HCT116 (cell line): ENCODE measurements at regions not wholly inside any gene's neighbourhood (a gene's known extent, or its start where the extent isn't known, plus 50 kb on each side); places are given as distances from the start of the nearest gene placed in this dataset.
A peak's percentile ranks its signal among the peaks of the same experiment; 100 is the strongest.

Experiments
- ATAC-seq: fragments of 200-7000 bp; cut with Tn5 transposase; 2 replicates; pipeline ENCODE4 v1.9.1; 2020; ENCODE audit warnings: mild to moderate bottlenecking, moderate library complexity
- BruUV-seq: library from RNA; stranded (reverse); fragments of 400-500 nt; replicated peaks from 2 replicates; lab custom pipeline; 2021; lab: Mats Ljungman, UMichigan
- CTCF ChIA-PET: fragments of 300-600 bp; sonication (Branson Sonifier 250); formaldehyde crosslinking; loops from one replicate; lab custom pipeline; 2021; ENCODE audit warnings: antibody characterized with exemption; lab: Charles Lee
- POLR2A ChIA-PET: fragments of 300-600, 350-600 bp; sonication (Branson Sonifier 250); formaldehyde crosslinking; loops from one replicate; lab custom pipeline; 2021; ENCODE audit warnings: antibody characterized with exemption; lab: Charles Lee
- RAD21 ChIA-PET, 2 experiments: fragments of 300-600 bp; sonication (Branson Sonifier 250); formaldehyde crosslinking; loops; one replicate each; lab custom pipeline; 2023; ENCODE audit warnings: low total read pairs in 2 of 2; ENCODE audit not compliant: uncharacterized antibody in 2 of 2, unreplicated experiment in 2 of 2, low non-redundant PET in 1 of 2; lab: Charles Lee
- DNase-seq: peaks from one replicate; pipeline ENCODE4 v3.0.0-alpha.2; 2010; ENCODE audit warnings: low read depth, low spot score
- H2AFZ ChIP-seq: fragments of 200-600 bp; shearing (Covaris generic), sonication (generic); 2 replicates; pipeline ENCODE4 v1.6.1; 2017; ENCODE audit warnings: low read depth, mixed run types, mixed read lengths, antibody characterized with exemption, low read length; ENCODE audit not compliant: poor library complexity, severe bottlenecking
- H3K27ac ChIP-seq: 2 replicates; pipeline ENCODE4 v1.5.1; 2012; ENCODE audit warnings: low read depth, low read length
- H3K27me3 ChIP-seq: fragments of 200-600 bp; sonication (generic); 2 replicates; pipeline ENCODE4 v1.6.1; 2016; ENCODE audit warnings: mixed run types, low read length, mixed read lengths; ENCODE audit not compliant: insufficient read depth
- H3K36me3 ChIP-seq, 2 experiments: fragments of 200-500 bp in 1 of 2; fragments of 200-600 bp in 1 of 2; sonication (Bioruptor generic) in 1 of 2; sonication (generic) in 1 of 2; 2 replicates each; pipeline versions ENCODE4 v1.5.1 to v1.6.1; 2014 to 2016; ENCODE audit warnings: low read length in 2 of 2, inconsistent platforms in 1 of 2, mixed read lengths in 1 of 2, mixed run types in 1 of 2; ENCODE audit not compliant: insufficient read depth in 2 of 2, control insufficient read depth in 1 of 2
- H3K4me1 ChIP-seq, 2 experiments: fragments of 200-600 bp in 1 of 2; sonication (generic) in 1 of 2; 2 replicates each; pipeline versions ENCODE4 v1.5.1 to v1.6.1; 2012 to 2017; ENCODE audit warnings: low read length in 2 of 2, inconsistent platforms in 1 of 2, mild to moderate bottlenecking in 1 of 2, mixed read lengths in 1 of 2, mixed run types in 1 of 2, moderate library complexity in 1 of 2; ENCODE audit not compliant: insufficient read depth in 2 of 2, control insufficient read depth in 1 of 2
- H3K4me2 ChIP-seq: fragments of 200-600 bp; sonication (generic); 2 replicates; pipeline ENCODE4 v1.6.1; 2017; ENCODE audit warnings: mixed run types, low read length, mixed read lengths
- H3K4me3 ChIP-seq, 2 experiments: fragments of 200-600 bp in 1 of 2; sonication (generic) in 1 of 2; replicated peaks in 1 of 2; 2 replicates each; pipeline ENCODE4 v1.5.1; 2011 to 2016; ENCODE audit warnings: low read length in 2 of 2, control low read depth in 1 of 2, low read depth in 1 of 2, mild to moderate bottlenecking in 1 of 2, mixed read lengths in 1 of 2, mixed run types in 1 of 2
- H3K79me2 ChIP-seq: fragments of 200-600 bp; sonication (generic); 2 replicates; pipeline ENCODE4 v1.6.1; 2017; ENCODE audit warnings: mild to moderate bottlenecking, mixed run types, low read length, moderate library complexity, mixed read lengths; ENCODE audit not compliant: insufficient read depth
- H3K9ac ChIP-seq: fragments of 200-600 bp; sonication (generic); 2 replicates; pipeline ENCODE4 v1.6.1; 2016; ENCODE audit warnings: low read length, mixed read lengths
- H3K9me2 ChIP-seq: fragments of 200-600 bp; sonication (generic), shearing (Covaris generic); 2 replicates; pipeline ENCODE4 v1.6.1; 2017; ENCODE audit warnings: mixed run types, mild to moderate bottlenecking, moderate library complexity; ENCODE audit not compliant: insufficient read depth
- H3K9me3 ChIP-seq, 2 experiments: fragments of 200-500 bp in 1 of 2; fragments of 200-600 bp in 1 of 2; sonication (Bioruptor generic) in 1 of 2; sonication (generic) in 1 of 2; 2 replicates each; pipeline ENCODE4 v1.6.1; 2014 to 2017; ENCODE audit warnings: low read length in 2 of 2, mixed read lengths in 2 of 2, inconsistent platforms in 1 of 2, low read depth in 1 of 2, mild to moderate bottlenecking in 1 of 2, mixed run types in 1 of 2, moderate library complexity in 1 of 2; ENCODE audit not compliant: control insufficient read depth in 1 of 2, insufficient read depth in 1 of 2
- H4K20me1 ChIP-seq: fragments of 200-600 bp; sonication (generic), shearing (Covaris generic); 2 replicates; pipeline ENCODE4 v1.6.1; 2017; ENCODE audit warnings: mixed run types, mild to moderate bottlenecking, moderate library complexity; ENCODE audit not compliant: insufficient read depth
- CEBPB ChIP-seq: IDR thresholded peaks from 2 replicates; pipeline ENCODE4 v1.6.1; 2012; ENCODE audit warnings: low read depth
- EGR1 ChIP-seq: IDR thresholded peaks from 2 replicates; pipeline ENCODE4 v1.6.1; 2012; ENCODE audit warnings: low read depth
- ELF1 ChIP-seq: IDR thresholded peaks from 2 replicates; pipeline ENCODE4 v1.6.1; 2012; ENCODE audit warnings: low read depth, borderline replicate concordance
- EZH2phosphoT487 ChIP-seq: fragments of 200-600 bp; IDR thresholded peaks from 2 replicates; pipeline ENCODE4 v1.6.1; 2018; ENCODE audit warnings: antibody characterized with exemption, borderline replicate concordance
- FOSL1 ChIP-seq: IDR thresholded peaks from 2 replicates; pipeline ENCODE4 v1.6.1; 2012; ENCODE audit warnings: low read depth
- JUND ChIP-seq: IDR thresholded peaks from 2 replicates; pipeline ENCODE4 v1.6.1; 2012
- POLR2A ChIP-seq: IDR thresholded peaks from 2 replicates; pipeline ENCODE4 v1.7.0; 2011; ENCODE audit warnings: borderline replicate concordance; ENCODE audit not compliant: insufficient read depth, insufficient read length; ENCODE audit errors: extremely low read depth
- POLR2AphosphoS5 ChIP-seq: IDR thresholded peaks from 2 replicates; pipeline ENCODE4 v1.6.1; 2011; ENCODE audit warnings: mild to moderate bottlenecking, low read depth, low read length, moderate library complexity
- RAD21 ChIP-seq: IDR thresholded peaks from 2 replicates; pipeline ENCODE4 v1.6.1; 2012; ENCODE audit warnings: low read depth, mild to moderate bottlenecking
- SIN3A ChIP-seq: IDR thresholded peaks from 2 replicates; pipeline ENCODE4 v1.6.1; 2012; ENCODE audit warnings: low read depth
- SP1 ChIP-seq: IDR thresholded peaks from 2 replicates; pipeline ENCODE4 v1.6.1; 2012; ENCODE audit warnings: low read depth
- SRF ChIP-seq: IDR thresholded peaks from 2 replicates; pipeline ENCODE4 v1.6.1; 2012; ENCODE audit warnings: low read depth
- TCF7L2 ChIP-seq: IDR thresholded peaks from 2 replicates; pipeline ENCODE4 v1.7.0; 2011; ENCODE audit warnings: borderline replicate concordance, inconsistent platforms; ENCODE audit not compliant: insufficient read depth, insufficient read length; ENCODE audit errors: extremely low read depth
- ZFX ChIP-seq: fragments of 450-650 bp; IDR thresholded peaks from 2 replicates; pipeline ENCODE4 v1.6.1; 2017
- ZNF274 ChIP-seq: fragments of 200-500 bp; sonication (Bioruptor generic); IDR thresholded peaks from 2 replicates; pipeline ENCODE4 v1.6.1; 2014; ENCODE audit warnings: mild to moderate bottlenecking, low read depth, low read length, inconsistent platforms
- intact Hi-C: fragments of 100-400 bp; cut with micrococcal nuclease; formaldehyde crosslinking; loops from 2 replicates; pipeline ENCODE4 v1.10.0; 2022
- TF ChIP-seq, protein P1 (sequence below): IDR thresholded peaks from 2 replicates; pipeline ENCODE4 v1.6.1; 2011; ENCODE audit warnings: mild to moderate bottlenecking, low read length, moderate library complexity; ENCODE audit not compliant: insufficient replicate concordance; ENCODE audit errors: extremely low read depth
- TF ChIP-seq, protein P2 (sequence below): IDR thresholded peaks from 2 replicates; pipeline ENCODE4 v1.6.1; 2012
- TF ChIP-seq, protein P3 (sequence below): IDR thresholded peaks from 2 replicates; pipeline ENCODE4 v1.6.1; 2012; ENCODE audit warnings: low read depth
- TF ChIP-seq, protein P4 (sequence below), 3 experiments: fragments of 200-600 bp in 1 of 3; sonication (generic) in 1 of 3; IDR thresholded peaks in 2 of 3; conservative IDR thresholded peaks in 1 of 3; 2 replicates each; pipeline ENCODE4 v1.5.1; 2012 to 2017; ENCODE audit warnings: low read depth in 2 of 3, low read length in 2 of 3, antibody characterized with exemption in 1 of 3, borderline replicate concordance in 1 of 3, control low read depth in 1 of 3, mild to moderate bottlenecking in 1 of 3, mixed read lengths in 1 of 3, mixed run types in 1 of 3, moderate library complexity in 1 of 3; ENCODE audit not compliant: insufficient read depth in 1 of 3

DNA sequence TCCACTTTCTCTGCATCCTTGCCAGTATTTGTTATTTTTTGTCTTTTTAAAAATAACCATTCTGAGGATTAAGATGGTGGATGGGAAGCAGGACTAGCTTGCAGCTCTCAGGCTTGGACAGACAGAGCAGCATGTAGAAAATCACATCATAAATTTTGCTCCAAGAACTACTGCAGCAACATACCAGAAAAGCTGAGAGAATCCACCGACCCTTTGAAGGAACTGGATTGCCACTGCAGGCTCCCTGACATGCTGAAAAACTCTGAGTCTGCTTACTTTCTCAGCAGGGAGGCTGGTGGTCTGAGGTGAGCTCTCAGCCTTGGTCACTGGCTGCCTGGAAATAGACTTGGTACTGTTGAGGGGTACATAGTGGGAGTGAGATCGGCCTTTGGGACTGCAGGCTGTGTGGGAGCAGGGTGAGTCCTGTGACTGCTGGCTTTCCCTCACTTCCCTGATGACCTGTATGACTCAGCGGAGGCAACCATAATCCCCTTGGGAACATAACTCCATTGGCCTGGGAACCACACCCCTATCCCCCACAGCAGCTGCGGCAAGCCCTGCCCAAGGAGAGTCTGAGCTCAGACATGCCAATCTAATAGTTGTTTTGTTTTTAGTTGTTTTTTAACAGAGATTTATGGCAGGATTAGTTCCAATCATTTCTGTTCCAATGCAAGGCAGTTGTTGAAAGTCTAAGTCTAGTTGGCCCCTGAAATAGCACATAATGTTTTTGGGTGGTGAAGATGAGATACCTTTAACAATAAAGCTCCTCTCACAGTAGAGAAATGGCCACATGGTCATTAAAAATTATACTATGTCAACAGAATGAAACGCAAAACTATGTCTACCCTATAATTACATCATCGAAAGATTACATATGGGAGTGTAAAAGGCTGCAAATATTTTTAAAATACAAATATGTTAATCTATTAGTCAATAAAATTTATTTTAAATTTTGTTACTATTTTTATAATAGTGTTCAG lies 414.2 kb upstream of the CHAC2 start:
- peak; percentile 74 for DNase-seq
- Histone ChIP-seq H3K9ac (peak overlapping the region; percentile 42), H3K4me2 (peak overlapping the region; percentile 69), H3K4me3 (peak overlapping the region; percentile 21 to 39), H3K9me2 (no peaks in the 10 kb centered on the region), H3K4me1 (peaks cover 4 to 14% of the 10 kb centered on the region in 2 experiments; a peak in 3 of 4 replicates), H4K20me1 (no peaks in the 10 kb centered on the region), H3K79me2 (no peaks in the 10 kb centered on the region), H3K27me3 (no peaks in the 10 kb centered on the region), H3K27ac (peak overlapping the region; percentile 24; the same call in 1 of the 2 replicates), H3K36me3 (no peaks in the 10 kb centered on the region), H3K9me3 (no peaks in the 10 kb centered on the region), H2AFZ (peak overlapping the region; percentile 81)
- ChIA-PET POLR2A (no interaction called here), RAD21 (no interaction called here), CTCF (no interaction called here)
- peak; percentile 91 for ATAC-seq
- no TSS peak for BruUV-seq
- intact Hi-C loops: no loop called here
- TF ChIP-seq SRF: 0 out of 2 replicates have a peak, but pooled peaks have one; percentile 7
- TF ChIP-seq EGR1: no peak
- no peak for TF ChIP-seq SIN3A
- TF ChIP-seq ZFX: no peak
- no peak for TF ChIP-seq CEBPB
- TF ChIP-seq RAD21: peak; percentile 4; the same call in 1 of the 2 replicates
- TF ChIP-seq EZH2phosphoT487: no peak
- peak; percentile 63 for TF ChIP-seq SP1
- no peak for TF ChIP-seq ELF1
- no peak for TF ChIP-seq TCF7L2
- TF ChIP-seq, protein P1, sequence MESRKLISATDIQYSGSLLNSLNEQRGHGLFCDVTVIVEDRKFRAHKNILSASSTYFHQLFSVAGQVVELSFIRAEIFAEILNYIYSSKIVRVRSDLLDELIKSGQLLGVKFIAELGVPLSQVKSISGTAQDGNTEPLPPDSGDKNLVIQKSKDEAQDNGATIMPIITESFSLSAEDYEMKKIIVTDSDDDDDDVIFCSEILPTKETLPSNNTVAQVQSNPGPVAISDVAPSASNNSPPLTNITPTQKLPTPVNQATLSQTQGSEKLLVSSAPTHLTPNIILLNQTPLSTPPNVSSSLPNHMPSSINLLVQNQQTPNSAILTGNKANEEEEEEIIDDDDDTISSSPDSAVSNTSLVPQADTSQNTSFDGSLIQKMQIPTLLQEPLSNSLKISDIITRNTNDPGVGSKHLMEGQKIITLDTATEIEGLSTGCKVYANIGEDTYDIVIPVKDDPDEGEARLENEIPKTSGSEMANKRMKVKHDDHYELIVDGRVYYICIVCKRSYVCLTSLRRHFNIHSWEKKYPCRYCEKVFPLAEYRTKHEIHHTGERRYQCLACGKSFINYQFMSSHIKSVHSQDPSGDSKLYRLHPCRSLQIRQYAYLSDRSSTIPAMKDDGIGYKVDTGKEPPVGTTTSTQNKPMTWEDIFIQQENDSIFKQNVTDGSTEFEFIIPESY: no peak
- no peak for TF ChIP-seq ZNF274
- peak; percentile 70 for TF ChIP-seq JUND
- peak; percentile 72 for TF ChIP-seq FOSL1
- TF ChIP-seq, protein P2, sequence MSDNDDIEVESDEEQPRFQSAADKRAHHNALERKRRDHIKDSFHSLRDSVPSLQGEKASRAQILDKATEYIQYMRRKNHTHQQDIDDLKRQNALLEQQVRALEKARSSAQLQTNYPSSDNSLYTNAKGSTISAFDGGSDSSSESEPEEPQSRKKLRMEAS: 0 out of 2 replicates have a peak, but pooled peaks have one; percentile 18
- TF ChIP-seq, protein P3, sequence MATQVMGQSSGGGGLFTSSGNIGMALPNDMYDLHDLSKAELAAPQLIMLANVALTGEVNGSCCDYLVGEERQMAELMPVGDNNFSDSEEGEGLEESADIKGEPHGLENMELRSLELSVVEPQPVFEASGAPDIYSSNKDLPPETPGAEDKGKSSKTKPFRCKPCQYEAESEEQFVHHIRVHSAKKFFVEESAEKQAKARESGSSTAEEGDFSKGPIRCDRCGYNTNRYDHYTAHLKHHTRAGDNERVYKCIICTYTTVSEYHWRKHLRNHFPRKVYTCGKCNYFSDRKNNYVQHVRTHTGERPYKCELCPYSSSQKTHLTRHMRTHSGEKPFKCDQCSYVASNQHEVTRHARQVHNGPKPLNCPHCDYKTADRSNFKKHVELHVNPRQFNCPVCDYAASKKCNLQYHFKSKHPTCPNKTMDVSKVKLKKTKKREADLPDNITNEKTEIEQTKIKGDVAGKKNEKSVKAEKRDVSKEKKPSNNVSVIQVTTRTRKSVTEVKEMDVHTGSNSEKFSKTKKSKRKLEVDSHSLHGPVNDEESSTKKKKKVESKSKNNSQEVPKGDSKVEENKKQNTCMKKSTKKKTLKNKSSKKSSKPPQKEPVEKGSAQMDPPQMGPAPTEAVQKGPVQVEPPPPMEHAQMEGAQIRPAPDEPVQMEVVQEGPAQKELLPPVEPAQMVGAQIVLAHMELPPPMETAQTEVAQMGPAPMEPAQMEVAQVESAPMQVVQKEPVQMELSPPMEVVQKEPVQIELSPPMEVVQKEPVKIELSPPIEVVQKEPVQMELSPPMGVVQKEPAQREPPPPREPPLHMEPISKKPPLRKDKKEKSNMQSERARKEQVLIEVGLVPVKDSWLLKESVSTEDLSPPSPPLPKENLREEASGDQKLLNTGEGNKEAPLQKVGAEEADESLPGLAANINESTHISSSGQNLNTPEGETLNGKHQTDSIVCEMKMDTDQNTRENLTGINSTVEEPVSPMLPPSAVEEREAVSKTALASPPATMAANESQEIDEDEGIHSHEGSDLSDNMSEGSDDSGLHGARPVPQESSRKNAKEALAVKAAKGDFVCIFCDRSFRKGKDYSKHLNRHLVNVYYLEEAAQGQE: no peak
- peak; percentile 67 for TF ChIP-seq POLR2AphosphoS5
- TF ChIP-seq, protein P4, sequence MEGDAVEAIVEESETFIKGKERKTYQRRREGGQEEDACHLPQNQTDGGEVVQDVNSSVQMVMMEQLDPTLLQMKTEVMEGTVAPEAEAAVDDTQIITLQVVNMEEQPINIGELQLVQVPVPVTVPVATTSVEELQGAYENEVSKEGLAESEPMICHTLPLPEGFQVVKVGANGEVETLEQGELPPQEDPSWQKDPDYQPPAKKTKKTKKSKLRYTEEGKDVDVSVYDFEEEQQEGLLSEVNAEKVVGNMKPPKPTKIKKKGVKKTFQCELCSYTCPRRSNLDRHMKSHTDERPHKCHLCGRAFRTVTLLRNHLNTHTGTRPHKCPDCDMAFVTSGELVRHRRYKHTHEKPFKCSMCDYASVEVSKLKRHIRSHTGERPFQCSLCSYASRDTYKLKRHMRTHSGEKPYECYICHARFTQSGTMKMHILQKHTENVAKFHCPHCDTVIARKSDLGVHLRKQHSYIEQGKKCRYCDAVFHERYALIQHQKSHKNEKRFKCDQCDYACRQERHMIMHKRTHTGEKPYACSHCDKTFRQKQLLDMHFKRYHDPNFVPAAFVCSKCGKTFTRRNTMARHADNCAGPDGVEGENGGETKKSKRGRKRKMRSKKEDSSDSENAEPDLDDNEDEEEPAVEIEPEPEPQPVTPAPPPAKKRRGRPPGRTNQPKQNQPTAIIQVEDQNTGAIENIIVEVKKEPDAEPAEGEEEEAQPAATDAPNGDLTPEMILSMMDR (IDR thresholded peaks at IDR 0.05 in 2 of 3, conservative IDR thresholded peaks at IDR 0.05 in 1 of 3; ENCODE audit: borderline replicate concordance in 1 of 3, insufficient read depth in 1 of 3, low read depth in 2 of 3, low read length in 2 of 3): no peak
- no peak for TF ChIP-seq POLR2A
